ENCODE measurements at regions not wholly inside any gene's neighbourhood (a gene's known extent, or its start where the extent isn't known, plus 50 kb on each side); places are given as distances from the start of the nearest gene placed in this dataset.

DNA sequence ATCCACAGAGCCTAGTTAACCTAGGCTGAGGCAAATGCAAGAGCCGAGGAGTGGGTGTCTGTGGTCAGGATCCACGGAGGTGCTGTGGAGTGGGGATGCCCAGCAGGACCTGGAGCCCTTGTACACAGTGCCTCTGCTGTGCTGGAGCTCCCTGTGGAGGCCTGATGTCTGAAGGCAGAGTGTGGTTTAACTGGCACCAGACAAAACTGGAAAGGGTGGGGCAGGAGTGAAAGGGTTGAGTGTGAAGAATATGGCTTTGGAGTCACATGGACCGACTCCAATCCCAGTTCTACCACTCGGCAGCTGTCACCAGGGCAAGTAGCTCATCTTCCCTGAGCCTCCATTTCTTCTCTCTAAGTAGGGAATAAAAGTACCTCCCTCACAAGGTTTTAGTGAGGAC is 60.3 kb upstream of the GPR12 start:
- no peak for DNase-seq (ENCODE audit: low spot score in 2 of 2)

GRCh38 chr13:26819046-26819445 is 58.5 kb upstream of the GPR12 start:
- Histone ChIP-seq H3K27ac (no peak overlapping the region), H3K4me1 (no peaks in the 10 kb centered on the region), H3K4me3 (no peak overlapping the region), H3K27me3 (no peaks in the 10 kb centered on the region), H3K9me3 (no peaks in the 10 kb centered on the region), H3K36me3 (no peaks in the 10 kb centered on the region)
- 45 to 65% methylated on average over 3 of the region's 3 CpGs for WGBS, 2 donors
- no peak for TF ChIP-seq POLR2A (IDR thresholded peaks at IDR 0.05)
- no peak for TF ChIP-seq EP300 (IDR thresholded peaks at IDR 0.05)
- TF ChIP-seq, protein P1, sequence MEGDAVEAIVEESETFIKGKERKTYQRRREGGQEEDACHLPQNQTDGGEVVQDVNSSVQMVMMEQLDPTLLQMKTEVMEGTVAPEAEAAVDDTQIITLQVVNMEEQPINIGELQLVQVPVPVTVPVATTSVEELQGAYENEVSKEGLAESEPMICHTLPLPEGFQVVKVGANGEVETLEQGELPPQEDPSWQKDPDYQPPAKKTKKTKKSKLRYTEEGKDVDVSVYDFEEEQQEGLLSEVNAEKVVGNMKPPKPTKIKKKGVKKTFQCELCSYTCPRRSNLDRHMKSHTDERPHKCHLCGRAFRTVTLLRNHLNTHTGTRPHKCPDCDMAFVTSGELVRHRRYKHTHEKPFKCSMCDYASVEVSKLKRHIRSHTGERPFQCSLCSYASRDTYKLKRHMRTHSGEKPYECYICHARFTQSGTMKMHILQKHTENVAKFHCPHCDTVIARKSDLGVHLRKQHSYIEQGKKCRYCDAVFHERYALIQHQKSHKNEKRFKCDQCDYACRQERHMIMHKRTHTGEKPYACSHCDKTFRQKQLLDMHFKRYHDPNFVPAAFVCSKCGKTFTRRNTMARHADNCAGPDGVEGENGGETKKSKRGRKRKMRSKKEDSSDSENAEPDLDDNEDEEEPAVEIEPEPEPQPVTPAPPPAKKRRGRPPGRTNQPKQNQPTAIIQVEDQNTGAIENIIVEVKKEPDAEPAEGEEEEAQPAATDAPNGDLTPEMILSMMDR (IDR thresholded peaks at IDR 0.05) = no peak
- DNase-seq (ENCODE audit: low spot score in 2 of 2) = no peak

More for the DNA sequence above, 60.3 kb upstream of the GPR12 start:
- H3K9me3 ChIP-seq = no peaks in the 10 kb centered on the region
- no peaks in the 10 kb centered on the region for H3K27me3 ChIP-seq
- no peaks in the 10 kb centered on the region for H3K36me3 ChIP-seq
- no peak overlapping the region for H3K4me3 ChIP-seq
- 79 to 87% methylated on average over 4 of the region's 4 CpGs for WGBS, 2 donors
- H3K4me1 ChIP-seq = no peaks in the 10 kb centered on the region
- H3K27ac ChIP-seq = no peak overlapping the region
- TF ChIP-seq EP300 (IDR thresholded peaks at IDR 0.05) (no peak), POLR2A (IDR thresholded peaks at IDR 0.05) (no peak)
- TF ChIP-seq, protein P1 (IDR thresholded peaks at IDR 0.05) = no peak

- TF ChIP-seq EP300 (IDR thresholded peaks at IDR 0.05) = no peak
- TF ChIP-seq POLR2A (IDR thresholded peaks at IDR 0.05) = no peak
- TF ChIP-seq, protein P1 (IDR thresholded peaks at IDR 0.05) = no peak
- Histone ChIP-seq H3K9me3 (no peaks in the 10 kb centered on the region), H3K27me3 (no peaks in the 10 kb centered on the region), H3K4me3 (no peak overlapping the region), H3K4me1 (no peaks in the 10 kb centered on the region), H3K27ac (no peak overlapping the region), H3K36me3 (no peaks in the 10 kb centered on the region)
- no peak for DNase-seq (ENCODE audit: low spot score in 2 of 2)
- WGBS, 2 donors = 52 to 61% methylated on average over 8 of the region's 8 CpGs
Observed at GRCh38 chr13:26816881-26817280, 56.3 kb upstream of the GPR12 start.

GRCh38 chr13:26813980-26814348 is 53.4 kb upstream of the GPR12 start:
- 68 to 78% methylated on average over 6 of the region's 6 CpGs for WGBS, 2 donors
- no peak for TF ChIP-seq POLR2A (IDR thresholded peaks at IDR 0.05)
- TF ChIP-seq, protein P1 (IDR thresholded peaks at IDR 0.05) = no peak
- no peak for TF ChIP-seq EP300 (IDR thresholded peaks at IDR 0.05)
- Histone ChIP-seq H3K36me3 (no peaks in the 10 kb centered on the region), H3K27ac (no peak overlapping the region), H3K9me3 (no peaks in the 10 kb centered on the region), H3K4me1 (no peaks in the 10 kb centered on the region), H3K27me3 (no peaks in the 10 kb centered on the region), H3K4me3 (no peak overlapping the region)
- no peak for DNase-seq (ENCODE audit: low spot score in 2 of 2)

DNA sequence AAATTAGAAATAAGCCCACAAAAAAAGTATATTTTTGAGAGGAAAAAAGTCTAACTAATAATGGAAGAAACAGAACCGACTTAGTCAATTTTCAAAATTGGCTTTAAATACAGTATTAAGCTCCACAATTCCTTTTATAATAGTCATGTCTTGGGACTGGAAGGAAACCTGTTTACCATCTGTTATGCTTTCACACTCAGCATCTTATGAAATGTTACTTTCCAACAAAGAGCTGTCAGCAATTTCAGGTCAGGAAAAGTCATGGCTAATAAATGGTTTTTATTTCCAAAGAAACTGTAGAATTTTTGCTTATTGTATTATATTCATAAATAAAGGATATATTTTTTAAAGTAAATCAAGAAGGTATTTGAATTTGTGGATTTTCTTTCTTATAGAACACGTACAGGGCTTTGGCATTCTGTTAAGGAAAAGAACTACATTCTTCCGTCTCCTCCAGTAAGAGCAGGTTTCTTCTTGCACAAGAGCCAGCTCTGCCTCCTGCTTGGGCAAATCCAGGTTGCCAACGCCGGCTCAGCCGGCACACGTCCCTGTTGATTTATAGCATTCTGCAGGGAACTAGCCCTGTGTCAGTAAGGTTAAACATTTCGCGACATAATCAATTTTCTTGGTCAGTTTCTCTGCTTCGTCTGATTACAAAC is 52.9 kb upstream of the GPR12 start:
- TF ChIP-seq, protein P1 (IDR thresholded peaks at IDR 0.05) = no peak
- no peak for TF ChIP-seq EP300 (IDR thresholded peaks at IDR 0.05)
- Histone ChIP-seq H3K27ac (no peak overlapping the region), H3K27me3 (no peaks in the 10 kb centered on the region), H3K36me3 (no peaks in the 10 kb centered on the region), H3K4me1 (no peaks in the 10 kb centered on the region), H3K4me3 (no peak overlapping the region), H3K9me3 (no peaks in the 10 kb centered on the region)
- no peak for DNase-seq (ENCODE audit: low spot score in 2 of 2)
- WGBS, 2 donors = 50 to 52% methylated on average over 10 of the region's 10 CpGs
